CD4-positive, alpha-beta T cell treated with Interleukin-6 at 100 ng/mL for 8 hours (primary cell): ENCODE measurements at regions not wholly inside any gene's neighbourhood (a gene's known extent, or its start where the extent isn't known, plus 50 kb on each side); places are given as distances from the start of the nearest gene placed in this dataset.

Experiments used
- DNase-seq: peaks from one replicate; pipeline ENCODE4 v3.0.0-alpha.2; 2020; ENCODE audit warnings: mixed read lengths, low spot score

- no peak for DNase-seq
Observed at GRCh38 chr2:150585221-150585971, 97.9 kb upstream of the RND3 start.

GRCh38 chr2:150584081-150584480 lies 96.6 kb upstream of the RND3 start:
- no peak for DNase-seq

GRCh38 chr2:150581717-150582472 lies 94.4 kb upstream of the RND3 start:
- no peak for DNase-seq

- no peak for DNase-seq
Observed at GRCh38 chr2:150578481-150578880, 91.0 kb upstream of the RND3 start.

DNA sequence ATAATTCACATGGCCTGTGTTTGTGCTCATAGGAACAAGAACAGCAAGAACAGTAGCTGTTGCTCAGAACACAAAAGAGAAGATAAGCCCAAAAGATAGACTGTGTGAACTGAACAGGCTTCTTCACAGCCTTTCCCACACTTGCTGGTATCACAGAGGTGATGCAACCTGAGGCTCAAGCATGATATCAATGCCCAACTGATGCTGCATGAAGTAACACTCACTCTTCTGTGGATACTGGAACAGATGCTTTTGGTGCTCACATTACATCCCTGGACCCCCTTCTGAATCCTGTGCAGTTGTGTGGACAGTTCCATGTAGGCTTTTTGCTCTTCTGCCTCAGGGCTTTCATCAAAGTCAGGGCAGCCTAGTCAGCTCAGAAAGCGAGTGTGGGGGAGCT lies 88.4 kb upstream of the RND3 start:
- DNase-seq = no peak

- DNase-seq = no peak
Observed at GRCh38 chr2:150572961-150573395, 85.5 kb upstream of the RND3 start.

- DNase-seq = no peak
Observed at GRCh38 chr2:150572194-150572766, 84.8 kb upstream of the RND3 start.

- no peak for DNase-seq
Observed at GRCh38 chr2:150571121-150571520, 83.7 kb upstream of the RND3 start.

DNA sequence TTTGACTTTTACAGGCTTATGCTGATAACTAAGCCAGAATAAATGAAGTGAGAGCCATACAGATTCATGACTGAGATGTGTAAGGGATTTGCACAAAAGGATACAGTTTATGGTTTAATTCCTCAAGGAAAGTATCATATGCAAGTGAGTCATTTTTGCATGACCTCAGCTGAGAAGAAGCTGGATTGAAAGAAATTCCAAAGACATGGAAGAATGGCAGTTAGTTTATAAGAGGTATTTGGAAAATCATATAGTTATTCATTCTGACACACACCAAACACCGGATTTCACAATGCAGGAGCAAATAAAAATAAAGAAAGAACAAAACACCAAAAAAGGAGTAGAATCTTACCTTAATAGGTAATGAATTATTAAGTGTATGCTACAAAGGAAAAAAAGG lies 83.2 kb upstream of the RND3 start:
- DNase-seq = no peak

DNA sequence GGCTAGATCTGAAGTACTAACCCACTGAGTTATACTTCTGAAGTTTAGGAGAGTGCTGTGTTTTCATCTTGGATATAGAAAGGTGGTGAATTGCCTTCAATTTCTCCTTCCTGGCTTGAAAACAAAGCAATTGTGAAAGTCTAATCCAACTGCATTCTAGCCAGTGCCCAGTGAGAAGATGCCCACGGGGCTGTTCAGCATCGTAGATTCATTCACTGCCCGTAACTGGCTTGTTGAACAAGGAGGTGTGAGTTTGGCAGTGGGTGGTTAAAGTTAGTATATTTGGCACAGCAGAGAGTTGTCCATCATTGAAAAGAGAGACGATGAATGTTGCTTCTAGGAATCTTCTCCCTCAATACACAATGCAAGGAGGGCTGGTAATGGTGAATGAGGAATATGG lies 82.3 kb upstream of the RND3 start:
- no peak for DNase-seq

DNA sequence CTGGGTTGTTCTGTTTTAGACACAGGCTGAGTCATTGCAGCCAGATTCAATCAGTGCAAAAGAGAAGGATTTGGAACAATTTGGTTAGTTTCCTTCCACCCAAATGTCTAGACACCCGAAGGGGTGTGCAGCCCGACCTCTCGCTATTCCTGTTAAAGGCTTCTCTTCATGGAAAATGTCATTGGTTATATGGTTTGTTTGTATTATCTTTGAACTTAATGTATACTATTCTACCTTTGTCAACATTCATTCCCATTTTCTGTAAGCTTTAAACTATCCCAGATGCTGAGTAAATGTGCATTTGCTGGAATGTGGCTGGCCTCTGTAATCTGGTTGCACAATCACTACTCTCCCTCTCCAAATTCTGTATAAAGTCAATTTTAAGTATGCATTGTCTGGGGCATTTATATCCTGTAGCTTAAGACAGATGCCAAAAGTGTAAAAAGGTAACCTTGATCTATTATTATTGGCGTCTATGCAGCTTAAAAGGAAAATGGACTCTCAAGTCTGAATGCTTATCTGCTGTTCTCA lies 80.4 kb upstream of the RND3 start:
- DNase-seq = no peak

DNA sequence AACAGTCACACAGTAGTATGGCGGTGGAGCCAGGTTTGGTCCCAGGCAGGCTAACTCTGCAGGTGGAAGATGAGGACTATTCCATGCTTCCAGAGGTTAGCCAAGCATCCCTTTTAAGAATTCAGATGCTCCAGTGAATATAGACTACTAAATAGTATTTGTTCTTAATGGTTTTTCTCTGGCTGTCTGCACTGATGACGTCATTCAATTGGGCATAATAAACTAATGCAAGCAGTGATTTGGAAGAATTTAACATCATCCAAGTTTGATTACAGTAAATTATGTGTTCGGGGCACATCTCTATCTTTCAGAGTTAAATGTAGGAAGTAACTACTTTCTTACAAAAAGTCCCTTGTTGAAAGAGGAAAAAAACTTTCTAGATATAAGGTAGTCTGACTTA lies 78.8 kb upstream of the RND3 start:
- no peak for DNase-seq

- DNase-seq = no peak
Observed at GRCh38 chr2:150561076-150561475, 73.6 kb upstream of the RND3 start.

DNA sequence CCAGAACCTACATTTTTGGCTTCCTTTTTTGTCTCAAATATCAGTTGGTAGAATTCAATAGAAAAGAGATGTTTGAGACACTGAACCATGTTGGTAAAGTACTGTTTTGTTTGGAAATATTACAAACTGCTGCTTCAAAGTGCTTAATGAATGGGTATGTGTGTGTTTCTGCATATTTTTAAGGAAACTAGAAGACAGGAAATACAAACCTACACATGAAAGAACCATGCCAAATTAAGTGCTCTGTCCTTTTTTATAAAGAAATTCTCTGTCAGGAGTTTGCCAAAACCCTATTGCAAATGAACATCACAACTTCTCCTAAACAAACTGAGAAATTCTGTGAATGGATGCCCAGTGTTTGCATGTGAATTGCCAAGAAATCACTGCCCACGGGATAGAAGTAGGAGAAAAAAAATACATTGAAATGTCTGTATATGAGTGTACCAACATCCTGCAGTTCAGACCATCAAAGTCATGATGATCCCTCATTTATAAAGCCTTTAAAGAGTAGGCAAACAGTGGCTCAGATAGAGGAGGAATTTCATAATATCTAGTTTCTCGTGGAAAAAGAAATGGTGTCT lies 69.6 kb upstream of the RND3 start:
- DNase-seq = no peak

DNA sequence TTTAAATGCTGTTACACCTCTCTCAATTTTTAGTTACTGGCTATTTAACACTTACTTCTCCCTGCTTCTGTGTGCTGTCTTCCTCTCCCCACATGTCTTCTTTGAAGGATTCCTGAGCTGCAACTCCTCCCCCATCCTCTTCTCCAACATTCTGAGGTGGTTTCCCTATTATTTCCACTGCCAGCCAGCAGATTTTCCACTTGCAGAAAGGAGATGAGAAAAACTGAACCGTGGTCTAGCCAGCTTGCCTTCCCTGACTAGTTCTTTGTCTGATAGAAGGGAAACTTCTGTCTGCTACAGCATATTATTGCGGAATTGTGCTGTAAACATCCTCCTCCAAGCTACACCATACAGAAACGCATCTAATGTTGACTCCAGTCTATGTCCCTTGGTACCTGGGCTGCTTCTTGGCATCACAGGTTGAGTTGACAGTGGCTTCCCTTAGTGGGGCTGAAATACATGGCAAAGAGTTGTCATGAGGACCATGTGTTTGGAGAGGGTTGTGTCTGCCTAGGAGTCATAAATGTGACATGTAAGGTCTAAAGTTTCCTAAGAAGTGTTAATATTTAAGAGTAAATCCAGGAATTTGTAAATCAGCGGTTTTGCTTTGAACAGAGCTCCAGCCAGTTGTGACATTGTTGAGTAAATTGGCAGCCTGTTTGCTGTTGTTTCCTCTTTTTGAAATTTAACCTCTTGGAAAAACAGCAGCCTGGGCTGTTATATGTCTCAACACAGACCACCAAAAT lies 68.3 kb upstream of the RND3 start:
- no peak for DNase-seq

DNA sequence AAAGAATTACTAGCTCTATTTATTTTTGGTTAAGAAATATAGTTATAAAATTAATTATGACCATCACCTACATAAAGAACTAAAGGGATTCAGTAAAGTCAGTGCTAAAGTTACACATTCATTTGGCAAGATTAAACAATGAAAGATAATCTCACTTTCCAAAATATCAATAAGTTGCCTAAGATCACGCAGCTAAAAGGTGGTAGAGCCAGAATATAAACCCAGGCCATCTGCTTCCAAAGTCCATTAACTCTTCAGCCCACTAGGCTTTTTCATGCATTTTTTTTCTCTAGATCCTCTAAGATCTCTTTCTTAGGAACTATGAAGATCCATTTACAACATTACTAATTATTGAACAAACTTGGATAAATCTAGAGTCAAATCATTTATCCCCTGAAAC lies 66.6 kb upstream of the RND3 start:
- DNase-seq = no peak

DNA sequence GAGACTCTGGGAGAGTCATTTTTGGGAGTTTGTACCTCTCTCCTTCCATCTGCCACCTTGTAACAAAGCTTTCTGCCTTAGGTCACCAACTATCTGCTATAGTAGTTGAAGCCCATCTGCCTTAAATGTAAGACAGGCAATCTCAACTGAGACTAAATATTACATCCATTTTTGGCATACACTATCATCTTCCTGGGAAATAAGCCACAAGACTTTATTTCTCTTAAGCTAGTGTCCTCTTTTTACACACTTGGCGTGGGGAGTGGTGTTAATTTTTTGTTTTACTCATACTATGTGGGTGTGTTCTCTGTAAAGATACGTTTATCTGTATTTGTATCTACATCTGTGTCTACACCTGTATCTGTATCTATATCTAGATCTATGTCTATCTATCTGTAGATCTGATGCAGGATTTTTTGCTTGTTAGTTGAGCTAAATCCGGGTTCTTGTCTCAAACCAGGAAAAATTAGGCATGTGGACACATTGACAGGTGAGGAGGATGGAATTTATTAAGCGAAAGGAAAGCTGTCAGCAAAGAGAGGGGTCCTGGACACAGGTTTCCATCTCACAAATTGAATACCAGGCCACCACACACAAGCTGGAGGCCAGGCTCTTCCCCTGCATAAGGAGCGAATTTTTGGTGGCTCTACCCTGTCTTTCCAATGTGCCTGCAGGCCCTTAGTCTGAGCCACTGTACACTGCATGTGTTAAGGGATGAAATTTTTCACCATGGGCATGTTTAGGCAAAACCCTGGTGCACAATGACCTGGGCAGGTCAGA lies 64.8 kb upstream of the RND3 start:
- no peak for DNase-seq

DNA sequence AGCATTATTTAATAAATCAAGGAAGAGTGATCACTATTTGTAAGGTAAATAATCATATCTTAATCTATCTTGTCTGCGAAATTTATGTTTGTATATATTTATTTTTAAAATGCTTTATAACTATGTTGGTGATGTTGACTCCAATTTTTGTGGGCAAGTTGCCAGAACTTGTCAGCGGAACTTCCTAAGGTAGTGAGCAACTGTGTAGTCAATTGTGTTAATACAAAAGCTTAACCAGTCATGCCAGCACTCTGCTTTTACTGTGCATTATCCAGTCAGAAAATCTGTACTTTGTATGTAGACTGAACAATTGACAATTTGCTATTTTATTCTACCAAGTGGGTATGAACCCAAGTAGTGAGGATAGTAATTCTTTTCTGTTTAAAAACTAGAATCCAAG lies 61.9 kb upstream of the RND3 start:
- no peak for DNase-seq

GRCh38 chr2:150548527-150548926 lies 61.1 kb upstream of the RND3 start:
- no peak for DNase-seq

- no peak for DNase-seq
Observed at GRCh38 chr2:150545916-150546315, 58.4 kb upstream of the RND3 start.

DNA sequence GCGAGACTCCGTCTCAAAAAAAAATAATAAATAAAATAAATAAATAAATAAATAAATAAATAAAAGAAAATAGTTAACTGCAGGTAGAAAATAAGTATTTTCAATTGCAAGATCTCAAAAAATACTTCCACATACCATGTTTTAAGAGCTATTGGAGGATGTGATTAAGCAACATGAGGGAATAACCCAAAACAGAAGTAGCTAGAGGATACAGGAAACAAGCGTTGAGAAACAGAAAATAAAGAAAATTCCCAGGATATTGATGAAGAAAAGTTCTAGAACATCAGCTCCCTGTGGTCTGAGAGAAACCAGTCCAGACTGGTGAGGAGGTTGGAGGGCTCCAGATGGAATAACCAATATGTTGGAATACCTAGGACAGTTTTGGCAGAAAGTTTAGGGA lies 57.3 kb upstream of the RND3 start:
- no peak for DNase-seq
